ENCODE measurements at regions not wholly inside any gene's neighbourhood (a gene's known extent, or its start where the extent isn't known, plus 50 kb on each side); places are given as distances from the start of the nearest gene placed in this dataset.

DNA sequence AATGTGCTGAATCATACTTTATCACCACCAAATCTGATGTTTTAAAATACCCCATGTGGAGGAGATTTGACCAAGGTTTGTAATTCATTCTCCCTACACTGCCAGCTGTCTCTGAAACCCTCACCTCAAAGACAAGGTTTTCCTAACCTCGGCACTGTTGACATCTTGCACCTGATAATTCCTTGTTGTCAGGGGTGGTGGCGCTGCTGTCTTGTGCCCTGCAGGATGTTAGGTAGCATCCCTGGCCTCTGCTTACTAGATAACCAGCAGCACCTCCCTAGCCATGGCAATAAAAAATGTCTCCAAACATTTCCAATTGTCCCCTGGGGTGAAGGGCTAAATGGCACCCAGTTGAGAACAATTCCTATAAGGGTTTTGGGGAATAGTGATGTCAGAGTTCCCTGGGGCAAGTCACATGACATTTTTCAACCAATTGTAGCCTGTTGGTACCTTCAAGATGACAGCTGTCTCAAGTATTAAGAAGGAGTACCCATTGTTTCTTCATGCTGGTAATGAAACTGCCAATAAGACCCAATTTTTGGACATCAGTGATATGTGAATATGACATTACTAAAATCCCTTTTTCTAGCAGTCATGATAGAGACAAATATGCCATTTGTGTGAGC is 160.6 kb upstream of the PLCXD3 start:
- DNase-seq = no peak

DNA sequence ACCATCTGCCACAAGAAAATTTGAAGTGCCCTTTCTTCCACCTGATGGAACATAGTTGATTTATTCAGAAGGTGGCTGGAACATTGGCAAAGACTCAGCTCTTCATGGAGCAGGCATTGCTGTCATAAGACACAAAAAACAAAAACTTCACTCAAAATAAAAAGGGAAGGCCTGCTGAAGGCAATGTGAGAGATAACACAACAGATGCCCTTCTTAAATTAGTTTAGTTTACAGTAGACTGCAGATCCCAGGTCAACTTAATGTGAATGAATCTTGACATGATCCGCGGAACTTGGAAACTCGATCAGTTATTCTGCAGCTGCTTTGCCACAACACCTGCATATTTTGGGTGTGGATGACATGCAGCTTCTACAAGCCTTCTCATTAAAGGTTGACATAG is 159.8 kb upstream of the PLCXD3 start:
- no peak for DNase-seq

DNA sequence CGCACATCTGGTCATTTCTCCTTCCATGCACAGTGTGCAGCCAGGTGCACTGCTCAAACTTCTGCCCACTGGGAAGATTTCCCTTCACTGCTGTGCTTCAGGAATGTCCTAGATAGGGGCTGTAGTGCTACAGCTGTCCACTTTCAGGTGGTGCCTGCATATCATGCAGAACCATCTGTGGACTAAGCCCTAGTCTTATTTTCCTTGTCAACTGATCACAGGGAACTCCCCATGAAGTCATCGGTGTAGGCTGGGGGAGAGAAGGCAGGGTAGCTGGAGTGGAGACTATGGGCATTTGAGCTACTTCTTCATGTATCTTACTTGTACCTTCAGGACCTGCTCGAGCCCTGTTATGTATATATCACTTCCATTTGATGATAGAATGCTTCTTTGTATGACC is 150.9 kb upstream of the PLCXD3 start:
- DNase-seq = no peak

DNA sequence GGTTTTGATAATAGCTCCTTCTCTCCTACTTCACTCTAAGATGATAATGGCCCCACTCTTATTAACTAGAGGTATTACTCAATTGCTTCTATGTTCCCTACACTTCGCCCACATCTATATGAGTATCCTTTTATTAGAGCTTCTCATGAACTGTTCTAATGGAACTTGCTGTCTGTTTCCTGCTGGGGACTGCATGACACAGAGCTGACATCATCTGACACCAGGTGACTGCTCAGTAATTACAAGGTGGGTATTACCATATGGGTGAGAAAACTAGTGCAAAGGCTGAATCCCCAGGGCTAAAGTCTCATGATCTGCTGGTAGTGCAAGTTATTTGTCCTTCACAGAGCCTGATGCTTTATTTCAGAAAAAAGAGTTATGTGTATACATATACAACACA is 146.2 kb upstream of the PLCXD3 start:
- DNase-seq = no peak

DNA sequence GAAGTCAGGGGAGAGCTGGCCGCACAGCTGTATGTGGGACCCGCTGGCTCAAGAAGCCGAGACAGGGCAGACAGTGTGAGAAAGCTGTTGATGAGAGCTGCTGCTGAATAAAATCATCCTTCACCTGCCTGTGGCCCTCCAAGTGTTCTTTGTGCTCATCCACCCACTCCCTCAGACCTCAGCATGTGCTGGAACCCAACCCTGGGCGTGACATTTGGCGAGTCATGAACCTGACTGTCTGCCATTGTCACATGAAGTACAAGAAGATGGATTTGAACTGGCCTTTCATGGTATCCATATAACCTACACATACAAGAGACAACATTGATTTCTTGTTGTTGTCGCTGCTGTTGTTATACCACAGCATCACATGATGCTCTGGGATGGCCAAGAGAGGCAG is 139.7 kb upstream of the PLCXD3 start:
- no peak for DNase-seq

DNA sequence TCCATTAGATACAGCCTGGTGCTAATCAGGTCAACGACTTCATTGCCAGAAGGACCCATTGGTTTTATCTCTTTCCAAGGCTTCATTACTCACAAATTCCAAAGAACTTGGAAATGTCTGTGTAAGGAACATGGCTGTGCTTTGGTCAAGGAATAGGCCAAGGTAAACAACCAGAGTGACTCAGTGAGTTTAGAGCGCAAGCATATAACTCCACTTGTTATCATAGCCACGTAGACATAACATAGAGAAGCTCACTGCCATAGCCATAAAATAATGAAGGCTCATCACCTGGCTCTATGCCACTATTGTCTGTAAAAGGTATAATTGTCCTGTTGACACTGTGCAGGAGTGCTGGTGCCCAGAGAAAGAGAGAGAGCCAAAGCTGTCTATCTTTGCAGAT is 139.3 kb upstream of the PLCXD3 start:
- DNase-seq = no peak

DNA sequence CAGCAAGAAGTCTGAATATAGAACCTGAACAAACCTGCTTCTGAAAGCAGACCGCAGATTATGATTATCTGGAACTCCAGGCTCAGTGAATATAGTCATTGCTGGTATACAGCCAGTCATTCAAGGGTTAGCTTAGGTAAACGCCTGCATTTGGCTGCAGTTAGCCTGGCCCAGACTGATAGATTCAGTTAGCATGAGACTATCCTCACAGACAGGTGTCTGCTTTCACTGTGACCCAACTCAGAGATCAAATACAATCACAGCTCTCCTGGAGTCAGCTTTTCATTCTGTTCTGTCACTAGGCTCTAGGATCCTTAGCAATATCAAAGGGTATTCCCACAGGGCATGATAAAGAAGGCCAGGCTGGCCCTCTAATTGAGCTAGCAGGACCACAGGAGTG is 138.6 kb upstream of the PLCXD3 start:
- DNase-seq = no peak

DNA sequence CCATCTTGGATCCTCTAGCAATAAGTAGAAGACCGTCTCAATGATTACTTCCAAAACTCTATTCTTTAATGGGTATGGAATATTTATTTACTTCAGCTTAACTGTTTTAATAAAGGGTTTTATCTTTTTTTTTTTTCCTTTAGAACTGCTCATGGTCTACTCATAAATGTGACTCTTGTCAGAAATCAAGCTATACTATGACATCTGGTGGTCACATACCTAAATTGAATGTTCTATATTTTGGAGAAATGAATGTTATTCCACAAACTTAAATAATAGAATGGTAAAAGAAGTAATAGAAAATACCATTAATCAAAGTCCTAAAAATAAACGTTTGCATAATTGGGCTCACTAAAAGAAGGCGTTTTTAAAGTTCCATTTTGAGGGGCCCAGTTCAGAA is 131.2 kb upstream of the PLCXD3 start:
- no peak for DNase-seq

DNA sequence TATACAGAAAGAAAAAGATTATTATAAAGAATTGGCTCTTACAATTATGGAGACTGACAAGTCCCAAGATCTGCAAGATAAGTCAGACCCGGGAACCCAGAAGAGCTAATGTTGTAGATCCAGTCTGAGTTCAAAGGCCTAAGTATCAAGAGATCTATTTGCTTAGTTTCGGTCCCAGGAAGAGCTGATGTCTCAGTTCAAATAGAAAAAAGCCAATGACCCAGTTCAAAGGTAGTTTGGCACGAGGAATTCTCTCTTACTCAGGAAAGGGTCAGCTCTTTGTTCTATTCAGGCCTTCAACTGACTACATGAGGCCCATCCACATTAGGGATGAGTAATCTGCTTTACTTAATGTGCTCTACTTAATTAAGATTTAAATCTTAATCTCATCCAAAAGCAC is 128.3 kb upstream of the PLCXD3 start:
- DNase-seq = no peak

DNA sequence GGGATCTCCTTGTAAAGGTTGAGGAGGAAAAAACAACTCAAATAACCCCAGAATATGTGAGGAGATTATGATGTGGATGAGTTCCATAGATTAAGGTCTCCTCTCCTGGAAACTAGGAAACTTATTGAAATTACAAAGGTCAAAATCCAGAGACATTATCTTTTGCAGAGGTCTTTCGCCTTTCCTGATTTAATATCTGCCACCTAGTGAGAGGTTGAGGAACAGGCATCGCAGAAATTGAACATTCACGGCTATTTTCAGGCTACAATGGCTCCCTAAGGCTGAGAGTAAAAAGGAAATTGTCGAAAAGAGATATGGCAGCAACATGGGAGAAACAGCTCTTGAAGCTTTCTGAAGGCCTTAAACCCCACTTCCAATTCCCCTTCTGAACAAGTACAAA is 127.5 kb upstream of the PLCXD3 start:
- DNase-seq = no peak

DNA sequence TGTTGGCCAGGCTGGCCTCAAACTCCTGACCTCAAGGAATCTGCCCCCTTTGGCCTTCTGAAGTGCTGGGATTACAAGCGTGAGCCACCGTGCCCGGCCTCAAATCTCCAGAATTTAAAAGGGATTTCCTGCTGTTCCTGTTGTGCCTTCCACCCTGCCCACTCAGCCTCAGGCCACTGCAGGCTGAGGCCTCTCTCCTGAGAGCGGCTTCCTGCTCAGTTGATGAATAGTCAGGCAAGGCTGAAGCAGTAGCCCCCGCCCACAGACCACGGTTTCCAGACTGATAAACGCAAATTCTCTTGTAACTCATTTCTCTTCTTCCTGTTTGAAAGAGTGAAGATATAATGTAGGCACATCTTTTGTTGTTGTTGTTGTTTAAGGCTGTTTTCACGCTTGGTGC is 127.0 kb upstream of the PLCXD3 start:
- no peak for DNase-seq

DNA sequence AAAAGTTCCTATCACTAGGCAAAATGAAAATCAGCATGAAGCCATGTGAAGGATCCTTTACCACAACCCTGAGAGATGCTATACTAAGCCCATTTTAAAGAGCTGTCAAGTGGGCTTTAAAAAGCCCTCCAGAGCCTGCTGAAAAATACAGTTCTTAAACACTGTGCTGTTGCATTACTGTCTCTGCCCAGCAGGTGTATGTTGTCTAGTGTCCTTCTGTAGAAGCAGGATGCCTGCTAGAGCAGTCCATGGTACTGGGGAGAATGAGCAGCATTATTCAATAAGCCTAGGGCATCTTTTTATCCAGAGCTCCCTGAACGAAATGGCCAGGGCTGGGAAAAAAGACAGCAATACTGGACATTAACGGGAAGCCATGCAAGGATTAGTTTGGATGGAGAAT is 126.2 kb upstream of the PLCXD3 start:
- peak; percentile 3 for DNase-seq

DNA sequence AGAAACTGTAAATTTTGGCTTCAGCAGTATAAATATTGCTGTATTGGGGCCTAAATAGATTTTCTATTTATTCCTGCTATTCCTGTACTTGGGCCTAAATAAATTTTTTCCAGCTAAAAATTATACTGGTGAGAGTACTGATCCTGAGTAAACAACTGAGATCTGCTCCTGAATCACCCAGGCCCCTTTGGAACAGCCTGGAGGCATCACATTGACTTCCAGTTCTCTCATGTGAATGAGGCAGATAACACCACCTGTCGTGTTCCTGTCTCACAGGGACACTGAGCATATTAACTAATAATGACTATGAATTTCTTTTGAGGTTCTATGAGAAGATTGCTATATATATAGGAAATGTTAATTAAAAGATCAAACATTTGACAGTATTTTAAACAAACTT is 119.5 kb upstream of the PLCXD3 start:
- no peak for DNase-seq

DNA sequence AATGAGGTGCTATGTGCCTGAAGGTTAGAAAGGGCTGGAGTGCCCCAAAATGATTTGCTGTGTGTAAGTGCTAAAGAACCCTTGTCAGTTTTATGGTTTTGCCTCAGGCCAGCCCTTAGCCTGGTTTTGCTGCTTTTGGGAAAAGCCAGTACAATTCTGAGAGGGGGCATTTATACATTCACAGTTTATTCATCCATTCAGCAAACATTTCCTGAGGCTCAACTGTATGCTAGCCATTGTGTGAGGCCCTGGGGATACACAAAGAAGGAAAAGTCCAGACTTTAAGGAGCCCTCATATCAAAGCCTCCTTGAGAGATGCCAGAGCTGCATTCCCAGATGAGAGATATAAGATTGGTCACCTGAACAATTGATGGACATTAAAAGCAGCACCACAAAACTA is 115.2 kb upstream of the PLCXD3 start:
- no peak for DNase-seq

DNA sequence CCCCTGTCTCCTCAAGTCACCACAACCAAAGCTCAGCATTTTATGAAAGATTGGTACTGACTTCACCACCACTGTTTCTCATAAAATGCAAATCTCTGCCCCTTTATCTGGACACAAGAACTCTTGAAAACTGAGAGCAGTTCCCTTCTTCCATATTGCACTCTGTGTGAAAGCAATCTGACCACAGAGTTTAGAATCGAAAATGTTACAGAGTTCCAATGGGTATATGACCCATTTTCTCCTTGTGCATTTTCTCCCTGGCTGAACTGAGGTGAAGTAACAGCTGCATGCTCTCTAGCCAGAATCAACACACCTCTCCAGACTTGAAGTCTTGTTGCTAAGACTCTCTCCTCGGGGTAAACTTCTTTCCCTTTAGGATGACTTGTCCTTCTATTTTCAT is 111.0 kb upstream of the PLCXD3 start:
- no peak for DNase-seq

DNA sequence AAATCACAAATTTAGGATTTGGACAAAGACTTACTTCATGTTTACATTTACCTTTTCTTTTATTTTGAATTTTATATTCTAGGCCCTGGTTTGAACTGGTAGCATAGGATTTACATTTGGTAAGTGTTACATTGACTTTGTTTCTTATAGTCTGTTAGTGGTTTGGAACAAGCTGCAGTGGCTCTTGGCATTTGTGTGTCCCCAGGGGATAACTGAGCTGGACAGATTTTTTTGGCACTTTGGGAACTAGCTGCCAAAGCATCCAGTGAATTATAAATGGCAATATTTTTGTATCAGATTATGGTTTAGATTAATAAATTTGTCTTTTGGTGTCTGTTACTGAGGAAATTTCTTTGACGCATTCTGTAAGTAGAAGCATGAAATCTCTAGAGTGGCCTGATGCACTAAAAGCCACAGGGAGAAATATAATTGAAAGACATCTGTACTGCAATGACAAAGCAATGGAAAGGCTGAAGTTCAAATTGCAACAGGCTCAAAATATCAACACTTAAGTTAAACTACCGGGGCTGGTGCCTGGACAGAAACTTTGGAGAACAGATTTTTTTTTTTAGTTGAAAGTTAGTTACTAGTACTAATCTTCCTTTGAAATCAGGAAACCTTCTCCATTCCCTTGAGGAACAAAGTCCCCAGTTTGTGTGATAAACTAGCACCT is 107.6 kb upstream of the PLCXD3 start:
- no peak for DNase-seq

DNA sequence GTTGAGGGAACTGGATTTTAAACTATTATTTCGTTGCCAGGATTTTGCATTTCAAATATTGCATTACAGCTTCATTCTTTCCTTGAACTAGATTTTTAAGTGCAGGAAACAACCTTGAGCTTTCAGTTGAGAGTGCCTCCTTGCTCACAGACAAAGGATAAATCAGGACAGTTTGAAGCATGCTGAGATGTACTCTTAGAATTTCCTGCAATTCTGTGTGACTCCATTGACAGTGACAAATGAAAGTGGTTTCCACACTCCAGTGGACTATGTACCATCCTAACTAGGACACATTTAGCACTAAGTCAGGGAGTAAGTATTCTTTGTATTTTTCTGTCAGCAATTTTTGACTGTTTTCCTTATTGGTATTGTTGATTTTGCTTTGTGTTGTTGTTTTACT is 100.0 kb upstream of the PLCXD3 start:
- DNase-seq = no peak

DNA sequence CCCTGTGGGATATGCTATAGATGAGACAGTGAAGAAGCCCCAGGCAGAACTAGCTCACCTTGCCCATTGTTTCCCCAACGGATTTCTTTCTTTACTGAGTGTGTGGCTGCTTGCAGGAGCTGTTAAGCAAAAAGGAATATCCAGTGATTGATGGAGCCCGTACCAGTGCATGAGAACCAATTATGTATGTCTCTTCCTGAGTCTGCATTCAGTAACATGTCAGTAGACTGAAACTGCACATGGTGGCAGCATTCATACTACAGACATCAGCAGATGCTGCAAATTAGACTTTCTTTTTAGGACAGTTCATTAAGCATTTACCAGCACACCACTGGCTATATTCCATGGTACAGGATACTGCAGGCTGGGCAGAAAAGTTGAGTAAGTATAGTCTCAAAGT is 90.3 kb upstream of the PLCXD3 start:
- no peak for DNase-seq

DNA sequence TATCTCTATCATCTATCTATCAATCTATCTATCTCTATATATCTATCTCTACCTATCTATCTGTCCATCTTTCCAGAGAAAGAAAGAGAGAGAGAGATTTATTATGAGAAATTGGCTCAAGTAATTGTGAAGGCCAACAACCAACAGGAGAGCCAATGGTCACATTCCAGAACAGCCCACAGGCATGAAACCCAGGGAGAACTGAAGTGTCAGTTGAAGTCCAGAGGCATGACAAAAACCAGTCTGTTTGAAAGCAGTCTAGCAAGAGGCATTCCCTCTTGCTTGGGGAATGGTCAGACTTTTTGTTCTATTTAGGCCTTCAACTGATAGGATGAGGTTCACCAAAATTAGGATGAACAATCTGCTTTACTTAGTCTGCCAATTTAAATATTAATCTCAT is 87.6 kb upstream of the PLCXD3 start:
- DNase-seq = no peak

DNA sequence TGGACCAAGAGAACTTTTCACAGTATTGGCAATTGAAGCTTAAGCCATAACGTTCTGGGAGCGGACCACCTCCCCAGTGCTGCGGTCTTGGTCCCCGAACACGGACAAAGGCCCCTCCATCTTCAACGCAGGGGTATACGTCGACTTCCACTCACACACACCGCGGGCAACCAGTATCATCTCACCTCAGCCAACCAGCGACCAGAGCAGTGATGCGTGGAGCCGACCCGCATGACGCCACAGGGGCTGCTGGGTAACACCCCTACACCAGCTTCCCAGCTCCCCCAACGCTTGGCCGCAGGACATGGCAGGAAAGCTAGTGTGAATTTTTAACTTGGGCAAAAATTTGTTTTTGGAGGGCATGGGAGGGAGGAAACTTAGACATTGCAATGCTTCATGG is 77.3 kb upstream of the PLCXD3 start:
- DNase-seq = no peak

DNA sequence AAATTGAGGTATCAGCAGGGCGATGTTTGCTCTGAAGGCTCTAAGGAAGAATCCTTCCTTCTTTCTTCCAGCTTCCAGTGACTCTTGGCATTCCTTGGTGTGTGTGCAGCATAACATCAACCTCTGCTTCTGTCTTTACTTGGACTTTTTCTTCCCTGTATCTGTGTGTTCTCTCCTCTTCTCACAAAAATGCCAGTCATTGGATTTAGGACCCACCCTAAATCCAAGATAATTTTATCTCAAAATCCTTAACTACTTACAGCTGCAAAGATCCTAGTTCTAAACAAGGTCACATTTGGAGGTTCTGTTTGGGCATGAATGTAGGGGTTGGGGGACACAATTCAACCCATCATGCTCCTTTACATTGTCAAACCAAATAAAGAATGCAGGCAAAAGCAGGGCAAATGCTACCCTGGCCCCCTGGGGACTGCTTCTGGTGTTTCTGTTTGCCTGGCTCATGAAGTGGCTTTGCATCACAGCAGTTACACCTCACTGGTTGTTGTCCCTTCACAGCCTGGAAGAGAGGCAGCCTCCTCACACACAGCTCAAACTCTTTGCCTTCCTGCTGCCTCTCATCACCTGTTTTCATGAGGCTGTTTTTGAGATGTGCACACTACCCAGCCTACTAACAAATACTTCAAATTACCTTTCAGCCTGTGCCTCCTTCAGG is 64.8 kb upstream of the PLCXD3 start:
- DNase-seq = no peak

DNA sequence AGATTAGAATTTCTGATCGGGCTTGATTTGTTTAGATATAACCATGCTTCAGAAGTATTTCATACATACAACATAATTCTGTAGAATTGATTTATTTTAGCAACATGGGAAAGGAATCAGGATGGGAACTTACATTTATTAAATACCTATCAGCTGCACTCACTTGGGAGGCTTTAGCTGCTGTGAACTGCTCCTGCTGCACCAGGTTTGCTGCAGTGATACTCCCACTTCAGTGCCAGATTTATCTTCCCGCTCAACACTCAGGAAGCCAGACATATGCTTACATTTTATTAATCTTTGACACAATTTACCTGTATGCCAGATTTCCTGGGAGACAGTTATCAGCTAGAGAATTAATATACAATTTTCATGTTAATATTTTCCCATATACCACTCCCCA is 64.0 kb upstream of the PLCXD3 start:
- DNase-seq = no peak
